OCI-LY3 (cell line): ENCODE measurements at regions not wholly inside any gene's neighbourhood (a gene's known extent, or its start where the extent isn't known, plus 50 kb on each side); places are given as distances from the start of the nearest gene placed in this dataset.

Source experiments
- H2AFZ ChIP-seq: fragments of 200-600, 300-600 bp; shearing (Covaris generic); 2 replicates; pipeline ENCODE4 v1.6.0; 2014; ENCODE audit warnings: antibody characterized with exemption, low read depth, low read length
- H3K27ac ChIP-seq: fragments of 200-600, 300-600 bp; sonication (generic); 2 replicates; pipeline ENCODE4 v1.5.1; 2014; ENCODE audit warnings: mild to moderate bottlenecking, low read length, moderate library complexity, mixed read lengths
- H3K27me3 ChIP-seq: fragments of 200-600, 300-600 bp; sonication (generic); 2 replicates; pipeline ENCODE4 v1.6.1; 2014; ENCODE audit warnings: low read depth, low read length, mixed read lengths
- H3K36me3 ChIP-seq: fragments of 200-600, 300-600 bp; sonication (generic); replicated peaks from 2 replicates; pipeline ENCODE3; 2014; ENCODE audit warnings: low read depth, low read length, mixed read lengths
- H3K4me1 ChIP-seq: fragments of 300-600, 200-600 bp; sonication (generic); 2 replicates; pipeline ENCODE4 v1.6.1; 2014; ENCODE audit warnings: low read length, mixed read lengths
- H3K4me2 ChIP-seq: fragments of 200-600, 300-600 bp; sonication (generic); 2 replicates; pipeline ENCODE4 v1.6.1; 2014; ENCODE audit warnings: low read length, mixed read lengths
- H3K4me3 ChIP-seq: fragments of 300-600, 200-600 bp; sonication (generic); 2 replicates; pipeline ENCODE4 v1.5.1; 2014; ENCODE audit warnings: antibody characterized with exemption, mild to moderate bottlenecking, low read length, moderate library complexity
- H3K79me2 ChIP-seq: fragments of 300-600, 200-600 bp; shearing (Covaris generic); 2 replicates; pipeline ENCODE4 v1.6.1; 2014; ENCODE audit warnings: mild to moderate bottlenecking, low read length, mixed read lengths
- H3K9ac ChIP-seq: fragments of 300-600, 200-600 bp; shearing (Covaris generic); 2 replicates; pipeline ENCODE4 v1.6.0; 2014; ENCODE audit warnings: mild to moderate bottlenecking, low read length, moderate library complexity
- H3K9me3 ChIP-seq: fragments of 200-600, 300-600 bp; shearing (Covaris generic); 2 replicates; pipeline ENCODE4 v1.6.1; 2014; ENCODE audit warnings: low read length, mixed read lengths; ENCODE audit not compliant: insufficient read depth
- H4K20me1 ChIP-seq: fragments of 200-600, 300-600 bp; sonication (generic); 2 replicates; pipeline ENCODE4 v1.6.1; 2016; ENCODE audit warnings: low read length, mixed read lengths; ENCODE audit not compliant: insufficient read depth
- EZH2phosphoT487 ChIP-seq: fragments of 200-600 bp; shearing (Covaris generic); IDR thresholded peaks from 2 replicates; pipeline ENCODE4 v1.6.1; 2018; ENCODE audit warnings: antibody characterized with exemption, mixed run types, low read depth
- TF ChIP-seq, protein P1 (sequence below): fragments of 200-600, 300-600 bp; sonication (generic); IDR thresholded peaks from 2 replicates; pipeline ENCODE4 v1.5.1; 2014; ENCODE audit warnings: antibody characterized with exemption, low read length, low read depth

DNA sequence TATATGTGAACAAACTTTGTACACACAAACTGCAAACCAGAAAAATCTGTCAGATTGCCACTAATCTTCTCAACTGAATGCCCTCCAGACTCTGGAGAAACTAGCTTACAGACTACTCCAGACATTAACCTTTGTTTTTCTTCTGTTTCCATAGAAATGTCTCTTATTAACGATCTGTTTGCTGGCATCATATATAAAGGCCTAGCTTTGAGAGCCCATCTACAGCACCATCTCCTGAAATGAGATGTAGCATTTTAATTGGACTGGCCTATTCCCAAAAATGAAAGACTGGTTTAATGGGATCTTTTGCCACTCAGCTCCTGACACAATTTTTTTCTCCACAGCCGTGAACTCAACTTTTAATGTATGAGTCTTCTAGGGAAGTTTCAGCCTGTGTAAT is 266.0 kb upstream of the IL1RAPL1 start:
- H3K27ac ChIP-seq: no peak overlapping the region
- no peaks in the 10 kb centered on the region for H4K20me1 ChIP-seq
- no peak overlapping the region for H3K4me3 ChIP-seq
- H3K9ac ChIP-seq: no peak overlapping the region
- H3K27me3 ChIP-seq: no peaks in the 10 kb centered on the region
- H3K9me3 ChIP-seq: no peaks in the 10 kb centered on the region
- no peaks in the 10 kb centered on the region for H3K36me3 ChIP-seq
- H3K4me1 ChIP-seq: no peaks in the 10 kb centered on the region
- H2AFZ ChIP-seq: no peak overlapping the region
- H3K79me2 ChIP-seq: no peaks in the 10 kb centered on the region
- TF ChIP-seq EZH2phosphoT487: no peak
- TF ChIP-seq, protein P1, sequence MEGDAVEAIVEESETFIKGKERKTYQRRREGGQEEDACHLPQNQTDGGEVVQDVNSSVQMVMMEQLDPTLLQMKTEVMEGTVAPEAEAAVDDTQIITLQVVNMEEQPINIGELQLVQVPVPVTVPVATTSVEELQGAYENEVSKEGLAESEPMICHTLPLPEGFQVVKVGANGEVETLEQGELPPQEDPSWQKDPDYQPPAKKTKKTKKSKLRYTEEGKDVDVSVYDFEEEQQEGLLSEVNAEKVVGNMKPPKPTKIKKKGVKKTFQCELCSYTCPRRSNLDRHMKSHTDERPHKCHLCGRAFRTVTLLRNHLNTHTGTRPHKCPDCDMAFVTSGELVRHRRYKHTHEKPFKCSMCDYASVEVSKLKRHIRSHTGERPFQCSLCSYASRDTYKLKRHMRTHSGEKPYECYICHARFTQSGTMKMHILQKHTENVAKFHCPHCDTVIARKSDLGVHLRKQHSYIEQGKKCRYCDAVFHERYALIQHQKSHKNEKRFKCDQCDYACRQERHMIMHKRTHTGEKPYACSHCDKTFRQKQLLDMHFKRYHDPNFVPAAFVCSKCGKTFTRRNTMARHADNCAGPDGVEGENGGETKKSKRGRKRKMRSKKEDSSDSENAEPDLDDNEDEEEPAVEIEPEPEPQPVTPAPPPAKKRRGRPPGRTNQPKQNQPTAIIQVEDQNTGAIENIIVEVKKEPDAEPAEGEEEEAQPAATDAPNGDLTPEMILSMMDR: no peak
- no peak overlapping the region for H3K4me2 ChIP-seq

DNA sequence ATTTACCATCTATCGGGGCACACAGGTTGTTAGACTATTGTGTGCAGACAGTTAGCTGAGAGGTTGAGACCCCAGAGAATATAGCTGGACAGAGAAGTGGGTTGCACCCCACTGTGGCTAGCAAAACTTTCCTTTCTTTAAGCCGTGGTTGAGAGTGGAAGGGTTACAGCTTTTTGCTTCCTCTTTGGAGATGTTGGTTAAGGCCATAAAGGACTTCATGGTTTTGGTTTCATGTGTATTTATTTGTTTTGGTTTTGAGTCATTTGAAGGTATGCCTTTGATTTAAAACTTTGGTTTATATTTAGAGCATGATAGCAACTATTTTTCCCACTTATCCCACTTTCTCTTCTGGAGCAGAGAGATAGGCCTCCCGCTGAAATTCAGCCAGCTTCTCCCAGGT is 274.3 kb upstream of the IL1RAPL1 start:
- H3K4me2 ChIP-seq: peak overlapping the region; percentile 2; the same call in 1 of the 2 replicates
- H4K20me1 ChIP-seq: no peaks in the 10 kb centered on the region
- H3K9ac ChIP-seq: no peak overlapping the region
- H3K9me3 ChIP-seq: no peaks in the 10 kb centered on the region
- H3K36me3 ChIP-seq: no peaks in the 10 kb centered on the region
- no peaks in the 10 kb centered on the region for H3K27me3 ChIP-seq
- no peak overlapping the region for H3K27ac ChIP-seq
- H3K4me3 ChIP-seq: no peak overlapping the region
- peaks cover 7% of the 10 kb centered on the region for H3K4me1 ChIP-seq
- H3K79me2 ChIP-seq: no peaks in the 10 kb centered on the region
- H2AFZ ChIP-seq: no peak overlapping the region
- TF ChIP-seq, protein P1: no peak
- TF ChIP-seq EZH2phosphoT487: no peak

DNA sequence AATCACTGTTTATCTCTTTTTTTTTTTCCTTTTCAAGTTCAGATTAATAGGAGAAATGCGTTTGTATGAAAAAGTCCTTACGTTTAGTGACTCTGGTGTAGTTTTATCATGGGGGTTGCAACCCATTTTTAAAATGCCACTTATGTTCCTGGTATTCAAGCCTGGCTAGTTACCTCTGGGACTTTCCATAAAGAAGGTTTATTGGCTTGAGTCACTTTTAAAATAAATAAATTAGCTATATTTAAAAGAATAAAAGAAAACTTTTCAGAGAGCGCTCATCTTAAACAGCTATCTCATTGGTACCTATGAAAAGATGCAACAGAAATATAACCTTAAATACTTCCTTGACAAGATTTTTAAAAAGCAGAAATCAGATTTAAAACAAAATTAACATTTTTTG is 275.0 kb upstream of the IL1RAPL1 start:
- H3K4me1 ChIP-seq: peaks cover 7% of the 10 kb centered on the region
- no peaks in the 10 kb centered on the region for H3K9me3 ChIP-seq
- H3K79me2 ChIP-seq: no peaks in the 10 kb centered on the region
- no peak overlapping the region for H3K9ac ChIP-seq
- H3K4me2 ChIP-seq: no peak overlapping the region
- no peak overlapping the region for H3K27ac ChIP-seq
- H3K4me3 ChIP-seq: no peak overlapping the region
- no peaks in the 10 kb centered on the region for H3K36me3 ChIP-seq
- no peak overlapping the region for H2AFZ ChIP-seq
- TF ChIP-seq EZH2phosphoT487: no peak
- TF ChIP-seq, protein P1: no peak
- H4K20me1 ChIP-seq: no peaks in the 10 kb centered on the region
- no peaks in the 10 kb centered on the region for H3K27me3 ChIP-seq

DNA sequence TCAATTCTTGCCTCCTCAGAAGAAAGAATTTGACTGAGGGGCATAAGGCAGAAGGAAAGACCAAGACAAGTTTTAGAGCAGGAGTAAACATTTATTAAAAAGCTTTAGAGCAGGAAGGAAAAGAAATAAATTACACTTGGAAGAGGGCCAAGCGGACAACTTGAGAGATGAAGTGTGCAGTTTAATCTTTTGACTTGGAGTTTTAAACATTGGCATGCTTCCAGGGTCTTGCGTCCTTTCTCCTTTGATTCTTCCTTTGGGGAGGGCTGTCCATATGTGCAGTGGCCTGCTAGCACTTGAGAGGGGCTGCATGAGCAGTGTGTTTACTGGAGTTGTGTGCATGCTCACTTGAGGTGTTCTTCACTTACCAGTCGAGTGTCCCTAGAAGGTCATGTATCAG is 275.8 kb upstream of the IL1RAPL1 start:
- no peak for TF ChIP-seq EZH2phosphoT487
- TF ChIP-seq, protein P1: no peak
- no peaks in the 10 kb centered on the region for H4K20me1 ChIP-seq
- no peak overlapping the region for H3K4me2 ChIP-seq
- H3K4me1 ChIP-seq: peaks cover 7% of the 10 kb centered on the region
- H3K27me3 ChIP-seq: no peaks in the 10 kb centered on the region
- H3K9ac ChIP-seq: no peak overlapping the region
- H3K36me3 ChIP-seq: no peaks in the 10 kb centered on the region
- no peaks in the 10 kb centered on the region for H3K9me3 ChIP-seq
- H3K27ac ChIP-seq: no peak overlapping the region
- no peak overlapping the region for H2AFZ ChIP-seq
- no peaks in the 10 kb centered on the region for H3K79me2 ChIP-seq
- no peak overlapping the region for H3K4me3 ChIP-seq
